Neural progenitor cell (in vitro differentiated cells): ENCODE measurements at regions not wholly inside any gene's neighbourhood (a gene's known extent, or its start where the extent isn't known, plus 50 kb on each side); places are given as distances from the start of the nearest gene placed in this dataset.

Experiments
- DNase-seq: peaks from one replicate; pipeline ENCODE4 v3.0.0-alpha.2; 2016; ENCODE audit warnings: low spot score
- H2AFZ ChIP-seq: fragments of 200-600 bp; sonication (generic); replicated peaks from 2 replicates; pipeline ENCODE4 v1.6.1; 2016; ENCODE audit warnings: antibody characterized with exemption
- H3F3A ChIP-seq: fragments of 200-600 bp; sonication (generic); 2 replicates; pipeline ENCODE4 v1.6.1; 2016; ENCODE audit warnings: antibody characterized with exemption, low read depth
- H3K27ac ChIP-seq: fragments of 200-600 bp; sonication (generic); 2 replicates; pipeline ENCODE4 v1.5.1; 2016; ENCODE audit warnings: mild to moderate bottlenecking
- H3K27me3 ChIP-seq: fragments of 200-600 bp; sonication (generic); 2 replicates; pipeline ENCODE4 v1.6.1; 2016; ENCODE audit warnings: mild to moderate bottlenecking, moderate library complexity
- H3K36me3 ChIP-seq: fragments of 200-600 bp; sonication (generic); 2 replicates; pipeline ENCODE4 v1.5.1; 2016
- H3K4me1 ChIP-seq: fragments of 200-600 bp; sonication (generic); 2 replicates; pipeline ENCODE4 v1.6.1; 2016; ENCODE audit warnings: mixed run types
- H3K4me2 ChIP-seq: fragments of 200-600 bp; sonication (generic); 2 replicates; pipeline ENCODE4 v1.6.1; 2016
- H3K4me3 ChIP-seq: fragments of 200-600 bp; sonication (generic); 2 replicates; pipeline ENCODE4 v1.5.1; 2016
- H3K79me2 ChIP-seq: fragments of 200-600 bp; sonication (generic); 2 replicates; pipeline ENCODE4 v1.6.1; 2016; ENCODE audit warnings: low read depth
- H3K9ac ChIP-seq: fragments of 200-600 bp; sonication (generic); 2 replicates; pipeline ENCODE4 v1.6.1; 2016
- H3K9me3 ChIP-seq: fragments of 200-600 bp; sonication (generic); 2 replicates; pipeline ENCODE4 v1.5.1; 2016; ENCODE audit warnings: low read depth
- H4K20me1 ChIP-seq: fragments of 200-600 bp; sonication (generic); 2 replicates; pipeline ENCODE4 v1.6.1; 2016; ENCODE audit warnings: low read depth
- H3K27ac Mint-ChIP-seq: 3 replicates; pipeline ENCODE4 v1.8.0; 2021; ENCODE audit warnings: mixed read lengths
- H3K27me3 Mint-ChIP-seq: 2 replicates; pipeline ENCODE4 v1.8.0; 2022; ENCODE audit warnings: low read depth, mild to moderate bottlenecking, inconsistent platforms, moderate library complexity, mixed read lengths; ENCODE audit not compliant: insufficient read depth
- H3K36me3 Mint-ChIP-seq: 3 replicates; pipeline ENCODE4 v1.8.0; 2021; ENCODE audit warnings: mixed read lengths
- H3K4me1 Mint-ChIP-seq: 3 replicates; pipeline ENCODE4 v1.8.0; 2021; ENCODE audit warnings: mixed read lengths
- H3K4me3 Mint-ChIP-seq: 3 replicates; pipeline ENCODE4 v1.8.0; 2021; ENCODE audit warnings: mild to moderate bottlenecking, moderate library complexity, mixed read lengths
- H3K9me3 Mint-ChIP-seq: 3 replicates; pipeline ENCODE4 v1.8.0; 2020; ENCODE audit warnings: mixed read lengths
- CTCF ChIP-seq: fragments of 200-600 bp; sonication (generic); IDR thresholded peaks from 2 replicates; pipeline ENCODE4 v1.5.1; 2017; ENCODE audit warnings: antibody characterized with exemption, mild to moderate bottlenecking
- EZH2 ChIP-seq: fragments of 200-600 bp; sonication (generic); IDR thresholded peaks from 2 replicates; pipeline ENCODE4 v1.6.1; 2017; ENCODE audit warnings: antibody characterized with exemption, mild to moderate bottlenecking, moderate library complexity
- EZH2phosphoT487 ChIP-seq: fragments of 200-600 bp; sonication (generic); IDR thresholded peaks from 2 replicates; pipeline ENCODE4 v1.6.1; 2017; ENCODE audit warnings: antibody characterized with exemption

- Histone ChIP-seq H3K27ac (no peak overlapping the region), H4K20me1 (no peaks in the 10 kb centered on the region), H2AFZ (no peak overlapping the region), H3F3A (peaks cover 5% of the 10 kb centered on the region), H3K4me1 (peaks cover 11% of the 10 kb centered on the region), H3K4me3 (no peak overlapping the region), H3K9me3 (no peaks in the 10 kb centered on the region), H3K79me2 (no peaks in the 10 kb centered on the region), H3K27me3 (no peaks in the 10 kb centered on the region), H3K4me2 (no peak overlapping the region), H3K36me3 (no peaks in the 10 kb centered on the region), H3K9ac (no peak overlapping the region)
- peaks cover 17% of the 10 kb centered on the region for H3K27me3 Mint-ChIP-seq
- H3K4me3 Mint-ChIP-seq = no peak overlapping the region
- H3K36me3 Mint-ChIP-seq = no peaks in the 10 kb centered on the region
- peak; percentile 9 for DNase-seq
- H3K27ac Mint-ChIP-seq = no peak overlapping the region
- H3K4me1 Mint-ChIP-seq = peaks cover 8% of the 10 kb centered on the region
- TF ChIP-seq EZH2 (no peak), CTCF (no peak), EZH2phosphoT487 (no peak)
- no peaks in the 10 kb centered on the region for H3K9me3 Mint-ChIP-seq
These were observed 238.5 kb downstream of the RBM19 start for GRCh38 chr12:113727651-113728061.

DNA sequence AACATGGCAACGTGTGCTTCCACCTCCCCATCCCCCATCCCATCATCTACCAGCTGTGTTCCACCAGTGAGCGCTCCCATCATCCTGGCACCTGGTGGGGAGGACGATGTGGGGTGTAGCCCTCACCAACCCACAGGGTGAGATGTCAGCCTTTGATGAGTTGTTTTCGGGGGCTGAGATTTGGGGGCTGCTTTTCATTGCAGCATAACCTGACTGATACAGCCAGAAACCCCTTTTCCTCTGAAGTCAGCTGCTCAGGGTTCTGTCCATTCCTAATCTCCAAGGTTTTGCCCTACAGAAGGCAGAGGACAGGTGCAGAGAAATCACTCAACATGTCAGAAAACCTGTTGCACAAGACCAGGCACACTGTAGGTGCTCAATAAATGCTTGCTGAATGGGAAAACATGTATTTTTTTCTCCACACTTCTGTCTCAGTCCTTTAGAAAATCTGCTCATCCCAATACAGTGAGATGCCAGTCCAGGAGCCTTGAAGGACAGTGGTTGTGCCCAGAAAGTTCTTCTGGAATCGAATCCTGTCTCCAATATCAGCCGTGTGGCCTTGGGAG, 239.8 kb downstream of the RBM19 start:
- no peak overlapping the region for H3K4me3 ChIP-seq
- H3K27ac ChIP-seq = no peak overlapping the region
- H3K27me3 ChIP-seq = no peaks in the 10 kb centered on the region
- H3F3A ChIP-seq = no peaks in the 10 kb centered on the region
- H3K4me1 ChIP-seq = peaks cover 9% of the 10 kb centered on the region
- Mint-ChIP-seq H3K27me3 (peaks cover 17% of the 10 kb centered on the region), H3K9me3 (no peaks in the 10 kb centered on the region), H3K4me3 (no peak overlapping the region), H3K4me1 (peaks cover 12% of the 10 kb centered on the region), H3K36me3 (no peaks in the 10 kb centered on the region), H3K27ac (no peak overlapping the region)
- no peak overlapping the region for H3K9ac ChIP-seq
- no peak overlapping the region for H3K4me2 ChIP-seq
- no peak overlapping the region for H2AFZ ChIP-seq
- no peaks in the 10 kb centered on the region for H3K36me3 ChIP-seq
- H3K79me2 ChIP-seq = no peaks in the 10 kb centered on the region
- TF ChIP-seq EZH2 (no peak), EZH2phosphoT487 (no peak), CTCF (no peak)
- DNase-seq = no peak
- no peaks in the 10 kb centered on the region for H3K9me3 ChIP-seq
- H4K20me1 ChIP-seq = no peaks in the 10 kb centered on the region

- Histone ChIP-seq H3K36me3 (no peaks in the 10 kb centered on the region), H3K4me2 (no peak overlapping the region), H3K9me3 (no peaks in the 10 kb centered on the region), H3K4me3 (no peak overlapping the region), H3K27ac (no peak overlapping the region), H3K9ac (no peak overlapping the region), H3F3A (peaks cover 5% of the 10 kb centered on the region), H3K4me1 (peaks cover 15% of the 10 kb centered on the region), H2AFZ (no peak overlapping the region), H3K27me3 (no peaks in the 10 kb centered on the region), H3K79me2 (no peaks in the 10 kb centered on the region), H4K20me1 (no peaks in the 10 kb centered on the region)
- H3K4me3 Mint-ChIP-seq = no peak overlapping the region
- H3K27me3 Mint-ChIP-seq = peaks cover 13% of the 10 kb centered on the region
- H3K27ac Mint-ChIP-seq = peak overlapping the region; percentile 57
- no peak for DNase-seq
- H3K4me1 Mint-ChIP-seq = peaks cover 20% of the 10 kb centered on the region
- H3K9me3 Mint-ChIP-seq = no peaks in the 10 kb centered on the region
- no peaks in the 10 kb centered on the region for H3K36me3 Mint-ChIP-seq
- no peak for TF ChIP-seq CTCF
- no peak for TF ChIP-seq EZH2phosphoT487
- no peak for TF ChIP-seq EZH2
These were observed 240.6 kb downstream of the RBM19 start for GRCh38 chr12:113725557-113725876.
